ENCODE measurements at regions not wholly inside any gene's neighbourhood (a gene's known extent, or its start where the extent isn't known, plus 50 kb on each side); places are given as distances from the start of the nearest gene placed in this dataset.

DNA sequence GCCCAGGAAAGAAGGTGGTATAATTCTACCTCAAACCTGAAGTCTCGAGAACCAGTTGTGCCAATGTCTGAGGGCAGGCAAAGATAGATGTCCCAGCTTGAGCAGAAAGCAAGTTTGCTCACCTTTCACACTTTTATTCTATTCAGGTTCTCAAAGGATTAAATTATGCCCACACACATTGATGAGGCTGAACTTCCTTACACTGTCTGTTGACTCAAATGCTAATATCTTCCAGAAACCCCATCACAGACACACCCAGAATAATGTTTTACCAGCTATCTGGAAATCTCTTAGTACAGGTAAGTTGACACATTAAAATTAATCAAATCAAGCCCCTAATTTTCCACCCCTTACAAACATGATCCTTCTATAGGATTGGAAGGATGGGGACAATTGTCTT is 605.7 kb downstream of the NUF2 start:
- Mint-ChIP-seq H3K36me3 (ENCODE audit: low read depth) (no peaks in the 10 kb centered on the region), H3K9me3 (peaks cover 29% of the 10 kb centered on the region), H3K27ac (no peak overlapping the region), H3K4me3 (no peak overlapping the region), H3K27me3 (ENCODE audit: low read depth) (no peaks in the 10 kb centered on the region), H3K4me1 (ENCODE audit: low read depth) (no peaks in the 10 kb centered on the region)
- DNase-seq (ENCODE audit: low spot score): no peak

DNA sequence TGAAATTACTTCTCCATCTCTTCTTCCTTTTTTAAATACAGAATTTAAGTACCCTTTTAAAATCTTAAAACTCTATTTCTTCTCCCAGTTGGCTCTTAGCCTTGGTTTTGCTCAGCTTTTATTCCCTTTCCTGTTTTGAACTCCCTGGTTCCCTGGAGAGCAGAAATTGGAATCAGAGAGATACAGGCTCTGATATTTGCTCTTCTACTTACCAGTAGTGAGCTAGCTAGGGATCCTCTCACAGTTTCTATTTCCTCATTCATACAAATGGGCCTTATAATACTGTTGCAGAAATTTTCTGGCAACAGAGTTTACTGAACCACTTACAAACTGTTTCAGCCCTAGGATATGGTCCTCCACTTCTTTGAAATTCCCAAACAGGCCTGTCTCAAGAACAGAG is 606.3 kb downstream of the NUF2 start:
- Mint-ChIP-seq H3K9me3 (peaks cover 29% of the 10 kb centered on the region), H3K36me3 (ENCODE audit: low read depth) (no peaks in the 10 kb centered on the region), H3K4me1 (ENCODE audit: low read depth) (no peaks in the 10 kb centered on the region), H3K27me3 (ENCODE audit: low read depth) (no peaks in the 10 kb centered on the region), H3K27ac (no peak overlapping the region), H3K4me3 (no peak overlapping the region)
- no peak for DNase-seq (ENCODE audit: low spot score)

DNA sequence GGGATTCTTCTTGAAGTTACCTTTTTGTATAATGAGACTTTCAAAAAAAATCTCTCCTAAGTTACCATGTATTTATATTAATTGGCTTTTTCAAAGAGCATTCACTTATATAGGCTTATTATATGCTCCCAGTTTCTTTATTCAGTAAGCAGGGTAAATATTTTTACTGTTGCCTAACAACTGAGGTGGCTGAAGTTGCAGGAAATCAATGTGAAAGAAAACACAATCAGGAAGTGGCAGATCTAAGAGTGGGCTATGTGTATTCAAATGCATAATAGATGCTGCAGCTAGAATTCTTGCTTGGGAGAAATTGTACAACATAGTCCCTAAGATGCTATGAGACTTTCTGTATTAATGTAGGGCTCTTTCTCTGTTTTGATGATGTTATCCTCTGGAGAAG is 606.9 kb downstream of the NUF2 start:
- no peaks in the 10 kb centered on the region for H3K27me3 Mint-ChIP-seq (ENCODE audit: low read depth)
- no peaks in the 10 kb centered on the region for H3K4me1 Mint-ChIP-seq (ENCODE audit: low read depth)
- no peaks in the 10 kb centered on the region for H3K36me3 Mint-ChIP-seq (ENCODE audit: low read depth)
- no peak overlapping the region for H3K4me3 Mint-ChIP-seq
- no peak for DNase-seq (ENCODE audit: low spot score)
- no peak overlapping the region for H3K27ac Mint-ChIP-seq
- H3K9me3 Mint-ChIP-seq: peaks cover 29% of the 10 kb centered on the region

DNA sequence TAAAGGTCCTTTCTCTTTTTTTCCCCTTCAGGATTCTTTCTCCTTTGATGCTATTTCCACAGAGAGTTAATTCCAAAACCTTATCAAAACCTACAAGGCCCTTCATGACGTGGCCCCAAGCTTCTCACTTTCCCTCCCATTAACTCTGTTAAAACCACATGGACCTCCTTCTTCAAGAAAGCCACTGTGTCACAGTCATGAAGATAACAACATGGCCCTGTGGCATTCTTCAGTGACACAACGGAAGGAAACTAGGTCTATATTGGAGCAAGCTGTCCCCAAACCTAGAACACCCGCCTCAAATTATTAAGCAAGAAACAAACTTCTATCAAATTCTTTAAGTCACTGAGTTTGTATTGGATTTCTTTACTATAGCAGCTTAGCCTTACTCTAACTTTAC is 611.1 kb downstream of the NUF2 start:
- no peak for DNase-seq (ENCODE audit: low spot score)
- peaks cover 30% of the 10 kb centered on the region for H3K9me3 Mint-ChIP-seq
- no peak overlapping the region for H3K4me3 Mint-ChIP-seq
- no peaks in the 10 kb centered on the region for H3K4me1 Mint-ChIP-seq (ENCODE audit: low read depth)
- no peak overlapping the region for H3K27ac Mint-ChIP-seq
- no peaks in the 10 kb centered on the region for H3K36me3 Mint-ChIP-seq (ENCODE audit: low read depth)
- H3K27me3 Mint-ChIP-seq (ENCODE audit: low read depth): no peaks in the 10 kb centered on the region

DNA sequence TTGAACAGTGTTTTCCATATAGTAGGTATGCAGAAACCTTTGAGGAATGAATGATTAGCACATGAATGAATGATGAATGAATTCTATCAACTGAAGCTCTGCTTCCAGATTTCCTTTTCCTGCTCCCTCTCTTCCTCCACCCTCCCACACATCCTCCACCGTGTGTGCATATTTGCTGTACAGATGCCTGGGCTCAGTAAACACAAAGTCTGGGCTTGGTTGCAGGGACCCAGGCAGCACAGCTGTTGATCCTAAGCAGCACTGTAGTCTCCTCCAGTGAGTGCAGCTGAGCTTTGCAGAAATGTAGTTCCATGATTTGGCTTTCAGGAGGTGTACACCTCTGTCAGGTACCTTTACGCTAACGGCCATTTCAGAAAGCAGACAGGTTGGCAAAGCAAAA is 611.7 kb downstream of the NUF2 start:
- H3K27me3 Mint-ChIP-seq (ENCODE audit: low read depth): no peaks in the 10 kb centered on the region
- no peak overlapping the region for H3K27ac Mint-ChIP-seq
- H3K9me3 Mint-ChIP-seq: peaks cover 30% of the 10 kb centered on the region
- H3K4me1 Mint-ChIP-seq (ENCODE audit: low read depth): no peaks in the 10 kb centered on the region
- no peak for DNase-seq (ENCODE audit: low spot score)
- H3K4me3 Mint-ChIP-seq: no peak overlapping the region
- H3K36me3 Mint-ChIP-seq (ENCODE audit: low read depth): no peaks in the 10 kb centered on the region

DNA sequence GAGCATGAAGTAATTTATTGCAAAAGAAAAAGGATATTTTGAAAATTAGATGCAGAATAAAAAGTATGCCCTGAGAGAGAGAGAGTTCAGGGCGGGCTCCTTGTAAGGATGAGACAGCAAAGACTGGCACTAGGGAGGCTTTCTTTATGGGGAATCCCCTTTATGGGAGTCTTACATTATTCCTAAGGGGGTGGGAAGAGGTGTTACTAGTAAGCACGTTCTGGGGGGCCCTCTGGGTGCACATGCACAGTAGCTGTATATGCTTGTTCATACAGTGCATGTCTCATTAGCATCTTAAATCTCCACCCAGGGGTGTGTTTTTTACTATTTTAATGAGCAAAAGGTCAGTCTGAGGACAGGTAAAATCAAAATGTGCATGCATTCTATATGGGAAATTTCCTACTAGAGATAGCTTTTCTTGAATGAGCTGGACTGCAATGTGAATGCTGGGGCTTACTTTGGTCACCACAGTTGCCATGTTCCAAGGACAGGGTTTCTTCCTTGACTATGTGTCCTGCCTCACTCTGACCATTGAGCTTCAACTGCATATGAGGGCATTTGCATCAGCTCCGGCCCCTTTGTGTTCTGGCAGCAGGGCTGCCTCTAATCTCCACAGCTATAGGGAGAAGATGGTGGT is 614.1 kb downstream of the NUF2 start:
- Mint-ChIP-seq H3K4me1 (ENCODE audit: low read depth) (no peaks in the 10 kb centered on the region), H3K36me3 (ENCODE audit: low read depth) (no peaks in the 10 kb centered on the region), H3K27ac (no peak overlapping the region), H3K9me3 (peaks cover 26% of the 10 kb centered on the region), H3K27me3 (ENCODE audit: low read depth) (no peaks in the 10 kb centered on the region), H3K4me3 (no peak overlapping the region)
- no peak for DNase-seq (ENCODE audit: low spot score)

DNA sequence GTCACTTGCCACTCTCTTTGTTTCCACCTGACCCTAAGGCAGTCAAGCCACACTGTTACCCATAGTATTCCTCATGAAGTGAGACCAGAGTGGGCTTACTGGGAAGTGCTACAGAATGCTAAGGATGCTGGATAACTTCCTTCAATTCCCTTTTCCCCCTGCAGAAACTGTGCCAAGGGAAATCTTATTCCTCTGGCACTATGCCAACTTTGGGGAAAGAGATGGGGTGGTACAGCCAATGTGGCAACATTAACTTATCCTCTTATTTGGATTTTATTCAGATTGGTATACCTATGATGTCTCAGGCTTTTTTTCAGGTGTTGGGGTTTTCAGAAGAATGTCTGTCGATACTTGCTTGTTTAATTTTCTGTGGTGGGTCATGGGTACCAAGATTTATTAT is 599.4 kb upstream of the PBX1 start:
- H3K27ac Mint-ChIP-seq: no peak overlapping the region
- no peaks in the 10 kb centered on the region for H3K36me3 Mint-ChIP-seq (ENCODE audit: low read depth)
- DNase-seq (ENCODE audit: low spot score): no peak
- H3K27me3 Mint-ChIP-seq (ENCODE audit: low read depth): no peaks in the 10 kb centered on the region
- H3K4me3 Mint-ChIP-seq: no peak overlapping the region
- no peaks in the 10 kb centered on the region for H3K4me1 Mint-ChIP-seq (ENCODE audit: low read depth)
- H3K9me3 Mint-ChIP-seq: peaks cover 39% of the 10 kb centered on the region

DNA sequence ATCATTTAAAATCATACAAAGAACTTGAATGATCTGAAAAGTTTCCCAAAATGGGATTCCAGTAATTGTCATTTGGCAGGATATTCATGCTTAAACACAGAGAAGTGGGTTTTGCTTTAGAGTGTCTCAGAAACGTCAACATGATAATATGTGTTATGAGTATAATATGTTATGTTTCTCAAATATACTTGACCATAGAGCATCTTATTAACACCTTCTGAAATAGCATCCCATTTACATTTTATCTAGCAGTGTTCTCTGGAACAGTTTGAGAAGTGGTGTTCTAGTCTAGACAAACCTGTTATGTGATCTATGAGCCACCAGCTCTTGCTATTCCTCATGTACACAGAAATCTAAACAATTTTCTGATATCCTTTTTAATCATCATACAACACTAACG is 588.8 kb upstream of the PBX1 start:
- no peak for DNase-seq (ENCODE audit: low spot score)
- H3K4me1 Mint-ChIP-seq (ENCODE audit: low read depth): no peaks in the 10 kb centered on the region
- H3K36me3 Mint-ChIP-seq (ENCODE audit: low read depth): no peaks in the 10 kb centered on the region
- H3K4me3 Mint-ChIP-seq: no peak overlapping the region
- H3K27ac Mint-ChIP-seq: no peak overlapping the region
- H3K9me3 Mint-ChIP-seq: peaks cover 20% of the 10 kb centered on the region
- H3K27me3 Mint-ChIP-seq (ENCODE audit: low read depth): no peaks in the 10 kb centered on the region

DNA sequence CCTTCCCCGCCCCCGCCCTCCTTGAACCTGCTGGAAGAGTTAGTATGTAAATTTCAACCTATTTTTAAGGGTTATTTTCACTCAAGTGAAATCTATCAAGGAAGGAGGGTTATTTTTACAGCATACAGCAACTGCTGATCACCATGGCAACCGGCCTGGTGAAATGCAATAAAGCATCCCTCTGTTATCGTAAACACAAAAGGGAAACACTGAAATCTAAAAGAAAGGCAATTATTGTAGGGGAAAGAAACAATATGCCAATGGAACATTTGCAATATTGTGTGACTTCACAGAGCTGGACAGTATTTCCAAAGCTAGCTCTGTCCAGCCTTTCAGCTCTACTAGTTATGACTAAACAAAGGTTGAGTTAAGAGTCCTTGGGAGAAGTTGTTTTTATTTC is 588.3 kb upstream of the PBX1 start:
- H3K4me1 Mint-ChIP-seq (ENCODE audit: low read depth): no peaks in the 10 kb centered on the region
- no peak overlapping the region for H3K27ac Mint-ChIP-seq
- H3K9me3 Mint-ChIP-seq: peaks cover 19% of the 10 kb centered on the region
- H3K4me3 Mint-ChIP-seq: no peak overlapping the region
- H3K36me3 Mint-ChIP-seq (ENCODE audit: low read depth): no peaks in the 10 kb centered on the region
- DNase-seq (ENCODE audit: low spot score): no peak
- no peaks in the 10 kb centered on the region for H3K27me3 Mint-ChIP-seq (ENCODE audit: low read depth)

DNA sequence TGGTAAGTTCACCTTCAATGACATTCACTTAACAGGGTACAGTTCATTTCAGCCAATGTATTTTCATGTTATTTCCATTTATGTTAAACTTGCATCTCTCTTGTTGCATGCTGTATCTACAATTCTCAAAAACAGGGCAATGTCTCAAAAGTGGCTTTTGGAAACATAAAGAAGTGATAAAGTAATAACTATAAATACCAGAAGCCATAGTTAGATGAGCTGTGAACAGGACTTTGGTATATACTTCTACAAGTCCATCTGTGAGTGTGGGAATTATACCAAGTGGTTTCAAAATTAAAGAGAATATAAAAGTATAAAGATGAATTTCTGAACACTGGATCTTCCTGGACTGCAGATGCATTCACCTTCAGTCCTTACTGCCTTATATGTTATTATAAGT is 585.4 kb upstream of the PBX1 start:
- no peaks in the 10 kb centered on the region for H3K27me3 Mint-ChIP-seq (ENCODE audit: low read depth)
- no peak overlapping the region for H3K27ac Mint-ChIP-seq
- H3K9me3 Mint-ChIP-seq: peaks cover 31% of the 10 kb centered on the region
- H3K4me1 Mint-ChIP-seq (ENCODE audit: low read depth): no peaks in the 10 kb centered on the region
- DNase-seq (ENCODE audit: low spot score): no peak
- H3K36me3 Mint-ChIP-seq (ENCODE audit: low read depth): no peaks in the 10 kb centered on the region
- H3K4me3 Mint-ChIP-seq: no peak overlapping the region

DNA sequence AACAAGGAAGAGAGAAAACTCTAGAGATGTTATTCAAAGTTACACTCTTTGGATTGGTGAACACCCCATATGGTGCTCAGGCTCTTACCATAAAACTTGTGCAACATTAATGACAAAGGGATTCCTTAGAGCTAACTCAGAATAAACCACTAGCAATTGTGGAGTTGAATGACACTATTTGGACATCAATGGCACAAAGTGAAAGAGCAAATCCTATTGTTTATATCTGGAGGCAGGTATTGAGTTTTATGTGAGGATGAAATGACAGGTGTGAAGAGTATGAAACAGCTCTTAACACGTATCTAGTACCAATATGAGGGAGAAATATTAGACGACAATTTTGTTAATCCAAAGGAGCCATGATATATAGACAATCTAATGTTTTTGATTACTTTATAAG is 584.9 kb upstream of the PBX1 start:
- H3K9me3 Mint-ChIP-seq: peaks cover 32% of the 10 kb centered on the region
- no peak for DNase-seq (ENCODE audit: low spot score)
- H3K27me3 Mint-ChIP-seq (ENCODE audit: low read depth): no peaks in the 10 kb centered on the region
- H3K36me3 Mint-ChIP-seq (ENCODE audit: low read depth): no peaks in the 10 kb centered on the region
- H3K4me3 Mint-ChIP-seq: no peak overlapping the region
- no peak overlapping the region for H3K27ac Mint-ChIP-seq
- H3K4me1 Mint-ChIP-seq (ENCODE audit: low read depth): no peaks in the 10 kb centered on the region

DNA sequence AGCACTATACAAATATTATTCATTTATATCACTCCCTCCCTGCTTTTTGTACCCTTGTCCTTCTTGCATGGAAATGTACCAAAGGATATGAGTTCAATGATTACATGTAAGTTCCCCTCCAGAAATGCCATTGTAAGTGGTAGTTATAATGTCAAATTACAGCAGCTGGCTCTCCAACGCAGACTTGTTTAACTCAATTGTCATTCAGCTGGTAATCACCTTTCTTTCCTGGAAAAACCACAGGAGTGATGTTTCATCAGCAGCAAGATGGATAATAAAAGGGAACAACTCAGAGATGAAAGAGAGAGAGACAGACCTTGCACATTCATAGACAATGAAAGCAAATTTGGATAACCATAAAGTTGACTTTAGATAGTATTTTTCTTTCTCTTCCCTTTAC is 578.6 kb upstream of the PBX1 start:
- no peak for DNase-seq (ENCODE audit: low spot score)
- Mint-ChIP-seq H3K4me3 (no peak overlapping the region), H3K27me3 (ENCODE audit: low read depth) (no peaks in the 10 kb centered on the region), H3K27ac (no peak overlapping the region), H3K9me3 (peaks cover 43% of the 10 kb centered on the region), H3K36me3 (ENCODE audit: low read depth) (no peaks in the 10 kb centered on the region), H3K4me1 (ENCODE audit: low read depth) (no peaks in the 10 kb centered on the region)

DNA sequence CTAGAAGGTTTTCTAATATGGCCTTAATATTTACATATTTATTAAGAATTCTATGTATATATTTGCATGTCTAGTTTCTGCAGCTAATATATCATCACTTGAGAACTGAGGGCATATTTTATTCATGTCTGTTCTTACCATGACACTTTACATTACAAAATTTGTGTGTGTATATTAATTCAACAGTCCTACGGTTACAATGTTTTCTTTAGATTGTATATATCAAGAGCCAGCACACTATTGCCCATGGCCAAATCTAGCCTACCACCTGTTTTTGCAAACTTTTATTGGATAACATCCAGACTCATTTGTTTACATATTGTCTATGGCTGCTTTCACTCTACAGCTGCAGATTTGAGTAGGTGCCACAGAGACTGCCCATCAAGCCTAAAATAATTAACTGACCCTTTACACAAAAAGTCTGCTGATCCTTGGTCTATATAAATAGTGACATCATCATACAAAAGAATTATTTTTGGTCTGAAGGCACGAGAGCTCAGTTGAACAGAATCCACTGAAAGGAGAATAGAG is 577.4 kb upstream of the PBX1 start:
- H3K4me3 Mint-ChIP-seq: no peak overlapping the region
- DNase-seq (ENCODE audit: low spot score): no peak
- H3K9me3 Mint-ChIP-seq: peaks cover 41% of the 10 kb centered on the region
- H3K36me3 Mint-ChIP-seq (ENCODE audit: low read depth): no peaks in the 10 kb centered on the region
- no peak overlapping the region for H3K27ac Mint-ChIP-seq
- H3K4me1 Mint-ChIP-seq (ENCODE audit: low read depth): no peaks in the 10 kb centered on the region
- H3K27me3 Mint-ChIP-seq (ENCODE audit: low read depth): no peaks in the 10 kb centered on the region

DNA sequence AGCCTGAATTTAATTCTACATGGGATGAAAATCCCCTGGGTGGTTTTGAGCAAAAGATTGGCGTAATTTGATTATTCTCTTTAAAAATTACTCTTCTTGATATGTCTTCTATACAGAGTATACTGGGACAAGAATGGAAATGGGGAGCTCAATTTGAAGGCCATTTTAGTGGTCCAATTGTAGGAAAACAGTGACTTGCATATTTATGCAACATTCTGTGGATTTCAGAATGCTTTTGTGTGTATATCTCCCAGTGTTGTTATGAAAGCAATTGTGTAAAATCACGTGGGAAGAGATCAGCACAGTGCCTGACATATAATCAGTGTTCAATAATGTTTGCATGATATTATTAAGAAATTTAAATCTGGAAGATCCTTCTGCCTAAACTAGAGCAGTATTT is 575.9 kb upstream of the PBX1 start:
- no peaks in the 10 kb centered on the region for H3K4me1 Mint-ChIP-seq (ENCODE audit: low read depth)
- peaks cover 40% of the 10 kb centered on the region for H3K9me3 Mint-ChIP-seq
- H3K36me3 Mint-ChIP-seq (ENCODE audit: low read depth): no peaks in the 10 kb centered on the region
- H3K4me3 Mint-ChIP-seq: no peak overlapping the region
- no peak overlapping the region for H3K27ac Mint-ChIP-seq
- H3K27me3 Mint-ChIP-seq (ENCODE audit: low read depth): no peaks in the 10 kb centered on the region
- DNase-seq (ENCODE audit: low spot score): no peak

DNA sequence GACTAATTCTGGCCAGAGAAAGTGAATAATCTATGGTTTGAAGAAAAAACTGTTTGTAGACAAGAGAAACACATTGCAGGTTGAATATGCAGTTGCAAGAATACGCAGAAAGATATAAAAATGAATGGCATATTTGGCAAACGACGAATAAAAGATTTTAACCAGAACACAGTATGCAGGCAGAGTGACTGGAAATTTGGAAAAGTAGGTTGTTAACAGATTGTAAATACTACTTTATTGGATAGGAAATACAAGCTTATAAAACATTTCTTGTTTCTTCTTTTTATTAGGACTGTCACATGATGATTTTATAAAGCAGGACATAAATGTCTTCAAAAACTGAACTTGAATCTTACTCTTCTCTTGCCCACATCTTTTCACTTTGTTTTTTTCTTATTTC is 573.3 kb upstream of the PBX1 start:
- Mint-ChIP-seq H3K4me3 (no peak overlapping the region), H3K4me1 (ENCODE audit: low read depth) (no peaks in the 10 kb centered on the region), H3K9me3 (peaks cover 34% of the 10 kb centered on the region), H3K27me3 (ENCODE audit: low read depth) (no peaks in the 10 kb centered on the region), H3K27ac (no peak overlapping the region), H3K36me3 (ENCODE audit: low read depth) (no peaks in the 10 kb centered on the region)
- no peak for DNase-seq (ENCODE audit: low spot score)
